ENCODE measurements at regions not wholly inside any gene's neighbourhood (a gene's known extent, or its start where the extent isn't known, plus 50 kb on each side); places are given as distances from the start of the nearest gene placed in this dataset.

DNA sequence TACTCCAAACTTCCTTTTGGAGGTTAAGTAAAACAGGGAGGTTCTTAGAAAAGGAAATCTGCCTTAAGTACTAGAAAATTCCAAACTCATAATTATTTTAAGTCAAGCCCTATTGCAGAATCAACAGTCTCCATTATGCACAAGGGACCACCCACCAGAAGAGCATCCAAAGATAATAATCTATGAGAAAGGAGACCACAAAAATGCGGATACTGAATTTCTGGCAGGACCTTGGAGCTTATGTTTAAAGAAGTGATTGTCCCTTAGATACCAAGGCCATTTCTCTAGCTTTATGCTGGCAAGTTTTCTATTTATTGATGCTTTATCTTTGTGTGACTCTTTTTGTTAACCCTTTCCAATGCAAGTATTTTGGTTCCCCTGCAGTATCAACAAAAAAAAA, 404.0 kb upstream of the MMADHC start:
- Histone ChIP-seq H3K36me3 (no peaks in the 10 kb centered on the region), H3K27me3 (no peaks in the 10 kb centered on the region), H3K27ac (no peak overlapping the region), H3K4me1 (no peaks in the 10 kb centered on the region), H3K4me3 (no peak overlapping the region), H3K9me3 (no peaks in the 10 kb centered on the region)
- no peak for TF ChIP-seq POLR2A (IDR thresholded peaks at IDR 0.05)
- TF ChIP-seq, protein P1, sequence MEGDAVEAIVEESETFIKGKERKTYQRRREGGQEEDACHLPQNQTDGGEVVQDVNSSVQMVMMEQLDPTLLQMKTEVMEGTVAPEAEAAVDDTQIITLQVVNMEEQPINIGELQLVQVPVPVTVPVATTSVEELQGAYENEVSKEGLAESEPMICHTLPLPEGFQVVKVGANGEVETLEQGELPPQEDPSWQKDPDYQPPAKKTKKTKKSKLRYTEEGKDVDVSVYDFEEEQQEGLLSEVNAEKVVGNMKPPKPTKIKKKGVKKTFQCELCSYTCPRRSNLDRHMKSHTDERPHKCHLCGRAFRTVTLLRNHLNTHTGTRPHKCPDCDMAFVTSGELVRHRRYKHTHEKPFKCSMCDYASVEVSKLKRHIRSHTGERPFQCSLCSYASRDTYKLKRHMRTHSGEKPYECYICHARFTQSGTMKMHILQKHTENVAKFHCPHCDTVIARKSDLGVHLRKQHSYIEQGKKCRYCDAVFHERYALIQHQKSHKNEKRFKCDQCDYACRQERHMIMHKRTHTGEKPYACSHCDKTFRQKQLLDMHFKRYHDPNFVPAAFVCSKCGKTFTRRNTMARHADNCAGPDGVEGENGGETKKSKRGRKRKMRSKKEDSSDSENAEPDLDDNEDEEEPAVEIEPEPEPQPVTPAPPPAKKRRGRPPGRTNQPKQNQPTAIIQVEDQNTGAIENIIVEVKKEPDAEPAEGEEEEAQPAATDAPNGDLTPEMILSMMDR (IDR thresholded peaks at IDR 0.05), result no peak
- no peak for DNase-seq
- intact Hi-C loops (cut with DNase I; ENCODE audit: low total_unique reads), result no loop called here

DNA sequence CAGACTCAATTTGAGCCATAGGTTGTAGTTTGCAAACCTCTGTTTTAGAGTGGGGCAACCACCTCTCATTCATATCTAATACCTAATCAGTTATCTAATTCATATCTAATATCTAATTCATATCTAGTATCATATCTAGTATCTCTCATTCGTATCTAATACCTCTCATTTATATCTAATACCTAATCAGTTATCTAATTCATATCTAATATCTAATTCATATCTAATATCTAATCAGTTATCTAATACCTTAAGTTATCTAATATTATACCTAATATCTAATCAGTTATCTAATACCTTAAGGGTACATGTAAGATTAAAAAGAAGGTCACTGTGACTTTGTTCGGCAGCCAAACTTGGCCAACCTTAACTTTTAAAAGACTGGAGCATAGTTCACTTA, 403.4 kb upstream of the MMADHC start:
- no peak for DNase-seq
- no peaks in the 10 kb centered on the region for H3K4me1 ChIP-seq
- no peaks in the 10 kb centered on the region for H3K9me3 ChIP-seq
- no peaks in the 10 kb centered on the region for H3K27me3 ChIP-seq
- no peak overlapping the region for H3K4me3 ChIP-seq
- no peak overlapping the region for H3K27ac ChIP-seq
- TF ChIP-seq, protein P1 (IDR thresholded peaks at IDR 0.05), result no peak
- TF ChIP-seq POLR2A (IDR thresholded peaks at IDR 0.05), result no peak
- intact Hi-C loops (cut with DNase I; ENCODE audit: low total_unique reads), result no loop called here
- no peaks in the 10 kb centered on the region for H3K36me3 ChIP-seq

DNA sequence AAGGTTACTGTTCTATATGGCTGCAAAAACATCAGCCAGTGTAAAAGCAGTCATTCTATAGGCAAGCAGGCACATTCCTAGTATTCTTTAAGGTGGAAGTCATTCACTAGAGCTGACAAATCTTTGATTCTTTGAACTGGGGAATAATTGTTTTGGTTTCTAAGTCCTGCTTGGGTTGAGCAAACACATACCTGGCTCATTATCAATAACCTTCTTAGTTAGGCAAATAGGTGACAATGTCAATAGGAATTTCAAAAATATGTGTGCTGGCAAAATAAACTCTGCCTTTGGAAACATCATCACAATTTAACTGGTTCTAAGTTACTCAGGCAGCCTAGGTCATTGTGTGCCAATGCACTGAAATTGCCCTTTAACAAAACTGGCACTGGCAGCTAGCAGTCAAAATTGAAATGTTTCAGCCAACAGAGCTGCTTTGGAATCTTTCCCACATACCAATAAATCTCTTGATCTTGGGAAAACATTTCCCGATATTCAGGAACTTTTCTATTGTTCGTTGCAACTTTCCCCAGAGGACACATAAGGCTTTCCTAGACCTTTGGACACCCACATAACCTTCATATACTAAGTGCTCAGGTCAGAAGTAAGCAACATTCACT, 402.0 kb upstream of the MMADHC start:
- Histone ChIP-seq H3K9me3 (no peaks in the 10 kb centered on the region), H3K36me3 (no peaks in the 10 kb centered on the region), H3K27ac (no peak overlapping the region), H3K4me3 (no peak overlapping the region), H3K27me3 (no peaks in the 10 kb centered on the region), H3K4me1 (no peaks in the 10 kb centered on the region)
- TF ChIP-seq, protein P1 (IDR thresholded peaks at IDR 0.05), result no peak
- no peak for TF ChIP-seq POLR2A (IDR thresholded peaks at IDR 0.05)
- intact Hi-C loops (cut with DNase I; ENCODE audit: low total_unique reads), result no loop called here
- DNase-seq, result no peak

DNA sequence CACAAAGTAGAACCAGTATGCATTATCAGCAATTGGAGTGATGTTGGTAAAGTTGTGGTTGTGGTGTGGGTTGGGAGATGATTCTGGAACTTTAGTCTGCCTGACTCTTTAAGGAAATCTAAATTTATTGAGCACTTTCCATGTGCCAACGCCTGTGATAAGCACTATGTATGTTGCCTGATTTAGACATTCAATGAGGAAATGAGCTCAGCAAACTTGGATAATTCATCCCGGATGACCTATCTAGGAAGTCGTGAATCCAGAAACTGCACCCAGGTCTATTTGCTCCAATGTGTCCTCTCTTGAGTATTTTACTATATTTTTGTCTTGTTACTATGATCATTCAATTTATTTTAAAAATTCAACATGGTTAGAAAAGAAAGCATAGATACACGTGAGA, 400.8 kb upstream of the MMADHC start:
- no peak for TF ChIP-seq POLR2A (IDR thresholded peaks at IDR 0.05)
- TF ChIP-seq, protein P1 (IDR thresholded peaks at IDR 0.05), result no peak
- Histone ChIP-seq H3K27me3 (no peaks in the 10 kb centered on the region), H3K4me3 (no peak overlapping the region), H3K4me1 (no peaks in the 10 kb centered on the region), H3K27ac (no peak overlapping the region), H3K36me3 (no peaks in the 10 kb centered on the region), H3K9me3 (no peaks in the 10 kb centered on the region)
- intact Hi-C loops (cut with DNase I; ENCODE audit: low total_unique reads), result no loop called here
- no peak for DNase-seq

DNA sequence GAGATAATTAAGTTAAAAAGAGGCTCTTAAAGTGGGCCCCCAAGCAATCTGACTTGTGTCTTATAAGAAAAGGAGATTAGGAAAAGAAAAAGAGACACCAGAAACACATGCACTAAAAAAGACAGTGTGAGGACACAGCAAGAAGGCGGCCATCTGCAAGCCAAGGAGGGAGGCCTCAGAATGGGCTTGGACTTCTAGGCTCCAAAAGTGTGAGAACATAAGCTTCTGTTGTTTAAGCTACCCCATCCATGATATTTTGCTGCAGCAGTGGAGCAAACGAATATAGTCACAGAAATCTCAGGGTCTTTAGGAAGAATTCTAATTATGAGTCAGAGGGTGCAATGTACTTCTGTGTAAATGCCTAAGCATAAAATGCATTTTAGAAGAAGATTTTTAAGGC, 399.3 kb upstream of the MMADHC start:
- Histone ChIP-seq H3K9me3 (no peaks in the 10 kb centered on the region), H3K4me1 (no peaks in the 10 kb centered on the region)
- intact Hi-C loops (cut with DNase I; ENCODE audit: low total_unique reads), result no loop called here

More for the DNA sequence above, 399.3 kb upstream of the MMADHC start:
- H3K4me3 ChIP-seq, result no peak overlapping the region
- no peaks in the 10 kb centered on the region for H3K36me3 ChIP-seq
- no peak overlapping the region for H3K27ac ChIP-seq
- DNase-seq, result no peak
- H3K27me3 ChIP-seq, result no peaks in the 10 kb centered on the region
- no peak for TF ChIP-seq POLR2A (IDR thresholded peaks at IDR 0.05)
- TF ChIP-seq, protein P1 (IDR thresholded peaks at IDR 0.05), result no peak
